C1 segment of cervical spinal cord (tissue), 14 donors: ENCODE measurements at regions not wholly inside any gene's neighbourhood (a gene's known extent, or its start where the extent isn't known, plus 50 kb on each side); places are given as distances from the start of the nearest gene placed in this dataset.

Source experiments
- DNase-seq, 14 donors: peaks; one replicate each; lab custom pipeline; 2025; lab: John Stamatoyannopoulos, UW

GRCh38 chr2:215717501-215718381 lies 281.9 kb upstream of the FN1 start:
- no peak for DNase-seq

GRCh38 chr2:215716956-215717355 lies 281.1 kb upstream of the FN1 start:
- DNase-seq = no peak

- no peak for DNase-seq
Observed at GRCh38 chr2:215712871-215713790, 277.3 kb upstream of the FN1 start.

- DNase-seq = no peak
Observed at GRCh38 chr2:215712219-215712868, 276.5 kb upstream of the FN1 start.

GRCh38 chr2:215711471-215712034 lies 275.7 kb upstream of the FN1 start:
- no peak for DNase-seq

GRCh38 chr2:215707608-215708007 lies 271.7 kb upstream of the FN1 start:
- DNase-seq = no peak

GRCh38 chr2:215705771-215706361 lies 270.0 kb upstream of the FN1 start:
- DNase-seq = no peak

- no peak for DNase-seq
Observed at GRCh38 chr2:215705281-215705680, 269.4 kb upstream of the FN1 start.

- DNase-seq = no peak
Observed at GRCh38 chr2:215702116-215702902, 266.4 kb upstream of the FN1 start.

GRCh38 chr2:215699700-215700538 lies 264.1 kb upstream of the FN1 start:
- DNase-seq = no peak

GRCh38 chr2:215699018-215699417 lies 263.1 kb upstream of the FN1 start:
- DNase-seq = no peak

- no peak for DNase-seq
Observed at GRCh38 chr2:215698566-215698965, 262.7 kb upstream of the FN1 start.

GRCh38 chr2:215697496-215697895 lies 261.6 kb upstream of the FN1 start:
- DNase-seq = no peak

- no peak for DNase-seq
Observed at GRCh38 chr2:215697003-215697402, 261.1 kb upstream of the FN1 start.

- DNase-seq = no peak
Observed at GRCh38 chr2:215695861-215696260, 260.0 kb upstream of the FN1 start.

- no peak for DNase-seq
Observed at GRCh38 chr2:215693999-215694580, 258.2 kb upstream of the FN1 start.

GRCh38 chr2:215693193-215693998 lies 257.5 kb upstream of the FN1 start:
- DNase-seq = no peak

- DNase-seq = no peak
Observed at GRCh38 chr2:215692387-215693079, 256.7 kb upstream of the FN1 start.
